Loucy (cell line): ENCODE measurements at regions not wholly inside any gene's neighbourhood (a gene's known extent, or its start where the extent isn't known, plus 50 kb on each side); places are given as distances from the start of the nearest gene placed in this dataset.

Experiments
- H2AFZ ChIP-seq: fragments of 200-600 bp; sonication (generic); 2 replicates; pipeline ENCODE4 v1.6.0; 2016; ENCODE audit warnings: antibody characterized with exemption, mild to moderate bottlenecking, low read length, moderate library complexity
- H3F3A ChIP-seq: fragments of 200-600 bp; 2 replicates; pipeline ENCODE4 v1.6.0; 2016; ENCODE audit warnings: antibody characterized with exemption, low read depth, mild to moderate bottlenecking
- H3K27me3 ChIP-seq: fragments of 200-600 bp; sonication (generic); 2 replicates; pipeline ENCODE4 v1.6.1; 2014; ENCODE audit warnings: low read length, mild to moderate bottlenecking; ENCODE audit not compliant: insufficient read depth, poor library complexity, severe bottlenecking
- H3K36me3 ChIP-seq: fragments of 200-600 bp; sonication (generic); 2 replicates; pipeline ENCODE4 v1.6.1; 2016; ENCODE audit warnings: low read length; ENCODE audit not compliant: insufficient read depth
- H3K4me1 ChIP-seq: fragments of 200-600 bp; sonication (generic); 2 replicates; pipeline ENCODE4 v1.5.1; 2014; ENCODE audit warnings: low read length, mild to moderate bottlenecking; ENCODE audit not compliant: insufficient read depth, poor library complexity, severe bottlenecking
- H3K4me2 ChIP-seq: fragments of 200-600 bp; sonication (generic); 2 replicates; pipeline ENCODE4 v1.6.0; 2014; ENCODE audit warnings: antibody characterized with exemption, low read length, low read depth, mild to moderate bottlenecking; ENCODE audit not compliant: poor library complexity, severe bottlenecking
- H3K4me3 ChIP-seq: fragments of 200-600 bp; sonication (generic); 2 replicates; pipeline ENCODE4 v1.5.1; 2014; ENCODE audit warnings: low read length, mild to moderate bottlenecking, mixed read lengths; ENCODE audit not compliant: poor library complexity, severe bottlenecking
- H3K79me2 ChIP-seq: fragments of 200-600 bp; sonication (generic); 2 replicates; pipeline ENCODE4 v1.6.1; 2014; ENCODE audit warnings: low read length; ENCODE audit not compliant: insufficient read depth
- H3K9ac ChIP-seq: fragments of 200-600 bp; sonication (generic); 2 replicates; pipeline ENCODE4 v1.6.0; 2014; ENCODE audit warnings: mild to moderate bottlenecking, low read depth, low read length, moderate library complexity; ENCODE audit not compliant: poor library complexity, severe bottlenecking
- H3K9me2 ChIP-seq: fragments of 200-600 bp; sonication (generic); replicated peaks from 2 replicates; pipeline ENCODE4 v1.6.1; 2016; ENCODE audit warnings: low read depth, low read length, mixed read lengths
- H3K9me3 ChIP-seq: fragments of 200-600 bp; sonication (generic); 2 replicates; pipeline ENCODE4 v1.6.1; 2014; ENCODE audit warnings: mild to moderate bottlenecking, antibody characterized with exemption, low read length, low read depth; ENCODE audit not compliant: insufficient read depth
- H4K20me1 ChIP-seq: fragments of 200-600 bp; sonication (generic); 2 replicates; pipeline ENCODE4 v1.6.0; 2014; ENCODE audit warnings: antibody characterized with exemption, low read length, mild to moderate bottlenecking; ENCODE audit not compliant: insufficient read depth, poor library complexity, severe bottlenecking
- CTCF ChIP-seq: fragments of 200-600 bp; sonication (generic); conservative IDR thresholded peaks from 2 replicates; pipeline ENCODE4 v1.5.1; 2014; ENCODE audit warnings: mild to moderate bottlenecking, antibody characterized with exemption, low read length
- EZH2phosphoT487 ChIP-seq: fragments of 200-600 bp; IDR thresholded peaks from 2 replicates; pipeline ENCODE4 v1.6.1; 2018; ENCODE audit warnings: antibody characterized with exemption, mild to moderate bottlenecking, moderate library complexity, borderline replicate concordance

- peaks cover 5% of the 10 kb centered on the region; the same call in 1 of the 2 replicates for H3K9me3 ChIP-seq
- no peaks in the 10 kb centered on the region for H3K9me2 ChIP-seq
- H3K36me3 ChIP-seq = no peaks in the 10 kb centered on the region
- no peaks in the 10 kb centered on the region for H3K79me2 ChIP-seq
- H3K9ac ChIP-seq = no peak overlapping the region
- no peaks in the 10 kb centered on the region for H3K27me3 ChIP-seq
- no peak overlapping the region for H3K4me3 ChIP-seq
- no peak overlapping the region for H3K4me2 ChIP-seq
- TF ChIP-seq CTCF (no peak), EZH2phosphoT487 (no peak)
- no peaks in the 10 kb centered on the region for H4K20me1 ChIP-seq
- H2AFZ ChIP-seq = no peak overlapping the region
- H3F3A ChIP-seq = no peaks in the 10 kb centered on the region
- no peaks in the 10 kb centered on the region for H3K4me1 ChIP-seq
Measured at GRCh38 chr1:4868521-4868920, 214.1 kb downstream of the AJAP1 start.

GRCh38 chr1:4856396-4856795 is 202.0 kb downstream of the AJAP1 start:
- TF ChIP-seq EZH2phosphoT487 (no peak), CTCF (no peak)
- no peak overlapping the region for H2AFZ ChIP-seq
- no peak overlapping the region for H3K4me3 ChIP-seq

GRCh38 chr1:4854367-4854766 is 200.0 kb downstream of the AJAP1 start:
- Histone ChIP-seq H3F3A (no peaks in the 10 kb centered on the region), H3K4me3 (no peak overlapping the region), H3K27me3 (no peaks in the 10 kb centered on the region), H3K79me2 (no peaks in the 10 kb centered on the region), H4K20me1 (no peaks in the 10 kb centered on the region), H3K9ac (no peak overlapping the region), H3K36me3 (no peaks in the 10 kb centered on the region), H3K4me1 (no peaks in the 10 kb centered on the region), H3K4me2 (no peak overlapping the region), H3K9me3 (peaks cover 5% of the 10 kb centered on the region; the same call in 1 of the 2 replicates), H3K9me2 (no peaks in the 10 kb centered on the region), H2AFZ (no peak overlapping the region)
- no peak for TF ChIP-seq EZH2phosphoT487
- no peak for TF ChIP-seq CTCF

More at GRCh38 chr1:4856396-4856795, 202.0 kb downstream of the AJAP1 start:
- no peaks in the 10 kb centered on the region for H3K4me1 ChIP-seq
- no peaks in the 10 kb centered on the region for H3K36me3 ChIP-seq
- no peaks in the 10 kb centered on the region for H3K9me2 ChIP-seq
- H3K79me2 ChIP-seq = no peaks in the 10 kb centered on the region
- H3K27me3 ChIP-seq = no peaks in the 10 kb centered on the region
- no peaks in the 10 kb centered on the region for H3K9me3 ChIP-seq
- no peak overlapping the region for H3K9ac ChIP-seq
- H3K4me2 ChIP-seq = no peak overlapping the region
- no peaks in the 10 kb centered on the region for H3F3A ChIP-seq
- H4K20me1 ChIP-seq = no peaks in the 10 kb centered on the region
